GOT3 (cell line): ENCODE measurements at regions not wholly inside any gene's neighbourhood (a gene's known extent, or its start where the extent isn't known, plus 50 kb on each side); places are given as distances from the start of the nearest gene placed in this dataset.

Source experiments
- DNase-seq: peaks from one replicate; lab custom pipeline; 2025; ENCODE audit warnings: mixed read lengths; lab: John Stamatoyannopoulos, UW

- no peak for DNase-seq
These were observed 99.2 kb upstream of the TENM3 start for GRCh38 chr4:182143822-182144625.

GRCh38 chr4:182144626-182145333 lies 98.4 kb upstream of the TENM3 start:
- no peak for DNase-seq

GRCh38 chr4:182145334-182145905 lies 97.8 kb upstream of the TENM3 start:
- no peak for DNase-seq

GRCh38 chr4:182147391-182147790 lies 95.8 kb upstream of the TENM3 start:
- no peak for DNase-seq

GRCh38 chr4:182150645-182151044 lies 92.6 kb upstream of the TENM3 start:
- DNase-seq, result no peak

GRCh38 chr4:182155806-182156205 lies 87.4 kb upstream of the TENM3 start:
- no peak for DNase-seq

- no peak for DNase-seq
These were observed 80.0 kb upstream of the TENM3 start for GRCh38 chr4:182163180-182163579.

- no peak for DNase-seq
These were observed 73.6 kb upstream of the TENM3 start for GRCh38 chr4:182169572-182169971.

GRCh38 chr4:182169987-182170386 lies 73.2 kb upstream of the TENM3 start:
- DNase-seq, result no peak

- no peak for DNase-seq
These were observed 72.7 kb upstream of the TENM3 start for GRCh38 chr4:182170417-182170935.

- no peak for DNase-seq
These were observed 68.2 kb upstream of the TENM3 start for GRCh38 chr4:182174979-182175378.

- DNase-seq, result no peak
These were observed 67.2 kb upstream of the TENM3 start for GRCh38 chr4:182175788-182176519.

- no peak for DNase-seq
These were observed 66.0 kb upstream of the TENM3 start for GRCh38 chr4:182177166-182177565.

- DNase-seq, result no peak
These were observed 64.1 kb upstream of the TENM3 start for GRCh38 chr4:182179105-182179504.

GRCh38 chr4:182179751-182180150 lies 63.5 kb upstream of the TENM3 start:
- DNase-seq, result no peak

GRCh38 chr4:182185491-182185890 lies 57.7 kb upstream of the TENM3 start:
- no peak for DNase-seq

GRCh38 chr4:182187674-182188073 lies 55.5 kb upstream of the TENM3 start:
- DNase-seq, result no peak

GRCh38 chr4:182188622-182189021 lies 54.6 kb upstream of the TENM3 start:
- DNase-seq, result no peak

GRCh38 chr4:182189103-182189878 lies 53.9 kb upstream of the TENM3 start:
- DNase-seq, result no peak

GRCh38 chr4:182190306-182190705 lies 52.9 kb upstream of the TENM3 start:
- no peak for DNase-seq

- DNase-seq, result no peak
These were observed 50.6 kb upstream of the TENM3 start for GRCh38 chr4:182192511-182193181.
